SK-N-SH (cell line): ENCODE measurements at regions not wholly inside any gene's neighbourhood (a gene's known extent, or its start where the extent isn't known, plus 50 kb on each side); places are given as distances from the start of the nearest gene placed in this dataset.

Source experiments
- CTCF ChIA-PET: fragments of 300-600, 350-600 bp; formaldehyde crosslinking; extraction: SDS; loops from one replicate; lab custom pipeline; 2021; lab: Yijun Ruan, JAX
- POLR2A ChIA-PET: fragments of 350-600 bp; sonication (Branson Sonifier 250); formaldehyde crosslinking; extraction: SDS; loops from one replicate; lab custom pipeline; 2020; ENCODE audit warnings: antibody characterized with exemption, inconsistent platforms; lab: Yijun Ruan, JAX
- DNase-seq: peaks from one replicate; pipeline ENCODE4 v3.0.0; 2012
- H2AFZ ChIP-seq: fragments of 200-600 bp; sonication (generic); 2 replicates; pipeline ENCODE4 v1.8.1; 2016; ENCODE audit warnings: antibody characterized with exemption, mild to moderate bottlenecking, low read depth
- H3F3A ChIP-seq: fragments of 200-600 bp; sonication (generic); replicated peaks from 2 replicates; pipeline ENCODE3; 2016; ENCODE audit warnings: antibody characterized with exemption, mild to moderate bottlenecking; ENCODE audit not compliant: insufficient read depth
- H3K27ac ChIP-seq, 2 experiments: fragments of 200-500 bp in 1 of 2; fragments of 200-600 bp in 1 of 2; sonication (Bioruptor generic) in 1 of 2; sonication (generic), shearing (Covaris generic) in 1 of 2; 2 replicates each; pipeline versions ENCODE4 v1.5.1 to v1.6.1; 2014 to 2016; ENCODE audit warnings: low read depth in 2 of 2, inconsistent platforms in 1 of 2, low read length in 1 of 2, mild to moderate bottlenecking in 1 of 2, mixed read lengths in 1 of 2
- H3K27me3 ChIP-seq: fragments of 200-600 bp; sonication (generic), shearing (Covaris generic); 2 replicates; pipeline ENCODE4 v1.6.1; 2016; ENCODE audit warnings: mixed run types; ENCODE audit not compliant: insufficient read depth
- H3K36me3 ChIP-seq, 2 experiments: fragments of 200-500 bp in 1 of 2; fragments of 200-600 bp in 1 of 2; sonication (Bioruptor generic) in 1 of 2; sonication (generic) in 1 of 2; replicated peaks in 1 of 2; 2 replicates each; pipeline versions ENCODE3 to v1.5.1; 2014 to 2016; ENCODE audit warnings: low read length in 1 of 2, mild to moderate bottlenecking in 1 of 2; ENCODE audit not compliant: insufficient read depth in 2 of 2, control insufficient read depth in 1 of 2
- H3K4me1 ChIP-seq, 2 experiments: fragments of 200-500 bp in 1 of 2; fragments of 200-600 bp in 1 of 2; sonication (Bioruptor generic) in 1 of 2; sonication (generic), shearing (Covaris generic) in 1 of 2; 2 replicates each; pipeline versions ENCODE4 v1.5.1 to v1.6.1; 2014 to 2016; ENCODE audit warnings: low read depth in 1 of 2, low read length in 1 of 2, mixed run types in 1 of 2; ENCODE audit not compliant: insufficient read depth in 2 of 2, control insufficient read depth in 1 of 2
- H3K4me2 ChIP-seq: fragments of 200-600 bp; sonication (generic), shearing (Covaris generic); 2 replicates; pipeline ENCODE4 v1.6.1; 2017; ENCODE audit warnings: mixed run types
- H3K4me3 ChIP-seq, 2 experiments: fragments of 200-500 bp in 1 of 2; fragments of 200-600 bp in 1 of 2; sonication (Bioruptor generic) in 1 of 2; sonication (generic), shearing (Covaris generic) in 1 of 2; 2 replicates each; pipeline versions ENCODE4 v1.5.1 to v1.8.1; 2014 to 2016; ENCODE audit warnings: low read depth in 2 of 2, inconsistent platforms in 1 of 2, low read length in 1 of 2, mild to moderate bottlenecking in 1 of 2, mixed read lengths in 1 of 2, moderate library complexity in 1 of 2
- H3K79me2 ChIP-seq: fragments of 200-600 bp; sonication (generic); 2 replicates; pipeline ENCODE4 v1.8.1; 2017; ENCODE audit warnings: mild to moderate bottlenecking; ENCODE audit not compliant: insufficient read depth
- H3K9ac ChIP-seq: fragments of 200-600 bp; sonication (generic); 2 replicates; pipeline ENCODE4 v1.6.1; 2017; ENCODE audit warnings: mixed run types
- H3K9me2 ChIP-seq: fragments of 200-600 bp; sonication (generic); 2 replicates; pipeline ENCODE4 v1.6.1; 2017; ENCODE audit warnings: mixed run types
- H3K9me3 ChIP-seq: fragments of 200-600 bp; sonication (generic); 2 replicates; pipeline ENCODE4 v1.6.1; 2017; ENCODE audit warnings: mixed run types, mild to moderate bottlenecking, moderate library complexity
- H4K20me1 ChIP-seq: fragments of 200-600 bp; sonication (generic); 2 replicates; pipeline ENCODE4 v1.6.1; 2017; ENCODE audit warnings: mild to moderate bottlenecking, mixed run types; ENCODE audit not compliant: insufficient read depth
- CHD2 ChIP-seq: fragments of 150-350 bp; IDR thresholded peaks from 2 replicates; pipeline ENCODE4 v1.6.1; 2018; ENCODE audit warnings: low read length; ENCODE audit not compliant: partially characterized antibody
- CTCF ChIP-seq: fragments of 200-600 bp; sonication (generic); IDR thresholded peaks from 2 replicates; pipeline ENCODE4 v1.6.1; 2017; ENCODE audit warnings: antibody characterized with exemption, mild to moderate bottlenecking, moderate library complexity
- EP300 ChIP-seq, 2 experiments: IDR thresholded peaks; 2 replicates each; pipeline versions ENCODE4 v1.4.0 to v1.6.1; 2012; ENCODE audit warnings: borderline replicate concordance in 1 of 2, low read depth in 1 of 2, low read length in 1 of 2
- EZH2phosphoT487 ChIP-seq: fragments of 200-600 bp; sonication (generic); IDR thresholded peaks from 2 replicates; pipeline ENCODE4 v1.6.1; 2017; ENCODE audit warnings: low read depth, mixed run types, mild to moderate bottlenecking, antibody characterized with exemption, moderate library complexity, borderline replicate concordance
- FOSL2 ChIP-seq: IDR thresholded peaks from 2 replicates; pipeline ENCODE4 v1.4.0; 2012; ENCODE audit warnings: low read depth, mild to moderate bottlenecking, moderate library complexity, borderline replicate concordance
- FOXJ3 ChIP-seq: sonication (generic); formaldehyde crosslinking; IDR thresholded peaks from 2 replicates; pipeline ENCODE4 v1.5.1; 2020; ENCODE audit warnings: mild to moderate bottlenecking, missing genetic modification reagents
- FOXM1 ChIP-seq: IDR thresholded peaks from 2 replicates; pipeline ENCODE4 v1.4.0; 2012; ENCODE audit warnings: low read depth, mild to moderate bottlenecking
- GATA2 ChIP-seq: sonication (generic); formaldehyde crosslinking; IDR thresholded peaks from 2 replicates; pipeline ENCODE4 v1.5.0; 2020; ENCODE audit warnings: mild to moderate bottlenecking, missing genetic modification reagents
- MEF2A ChIP-seq: IDR thresholded peaks from 2 replicates; pipeline ENCODE4 v1.4.0; 2012; ENCODE audit warnings: low read depth, borderline replicate concordance
- MXI1 ChIP-seq: IDR thresholded peaks from 2 replicates; pipeline ENCODE4 v1.6.1; 2012; ENCODE audit warnings: mild to moderate bottlenecking, low read depth, low read length, improper control_type of control experiment
- PBX3 ChIP-seq: IDR thresholded peaks from 2 replicates; pipeline ENCODE4; 2012
- RXRA ChIP-seq: IDR thresholded peaks from 2 replicates; pipeline ENCODE4 v1.4.0; 2012; ENCODE audit warnings: low read depth, mild to moderate bottlenecking, borderline replicate concordance
- TCF12 ChIP-seq: IDR thresholded peaks from 2 replicates; pipeline ENCODE4 v1.4.0; 2012
- TEAD4 ChIP-seq: IDR thresholded peaks from 2 replicates; pipeline ENCODE4 v1.4.0; 2012; ENCODE audit warnings: mild to moderate bottlenecking, borderline replicate concordance; ENCODE audit not compliant: insufficient read depth
- WGBS: methylation state at CpG from one replicate; pipeline ENCODE4 v1.1.6; 2017; ENCODE audit warnings: low lambda C conversion rate; 5-methylcytosine and 5-hydroxymethylcytosine counted together
- TF ChIP-seq, protein P1 (sequence below): IDR thresholded peaks from 2 replicates; pipeline ENCODE4 v1.4.0; 2012; ENCODE audit warnings: low read depth, borderline replicate concordance
- TF ChIP-seq, protein P2 (sequence below): fragments of 150-350 bp; IDR thresholded peaks from 2 replicates; pipeline ENCODE4 v1.6.1; 2017; ENCODE audit warnings: antibody characterized with exemption, low read length, low read depth, borderline replicate concordance
- TF ChIP-seq, protein P3 (sequence below): fragments of 150-350 bp; IDR thresholded peaks from 2 replicates; pipeline ENCODE4 v1.6.1; 2016; ENCODE audit warnings: mild to moderate bottlenecking, low read depth, low read length

- Histone ChIP-seq H4K20me1 (no peaks in the 10 kb centered on the region), H3K27me3 (peaks cover 30% of the 10 kb centered on the region), H3K79me2 (no peaks in the 10 kb centered on the region), H3K9me2 (no peaks in the 10 kb centered on the region), H3K4me2 (no peak overlapping the region), H3K36me3 (no peaks in the 10 kb centered on the region), H3K4me3 (no peak overlapping the region), H3K9ac (no peak overlapping the region), H3K4me1 (no peaks in the 10 kb centered on the region), H3F3A (no peaks in the 10 kb centered on the region), H3K9me3 (no peaks in the 10 kb centered on the region), H3K27ac (no peak overlapping the region), H2AFZ (no peak overlapping the region)
- DNase-seq = no peak
- WGBS = 67% methylated on average over 15 of the region's 16 CpGs
- TF ChIP-seq TEAD4 (no peak), PBX3 (no peak), CHD2 (no peak), MXI1 (no peak), EP300 (IDR thresholded peaks at IDR 0.05; ENCODE audit: borderline replicate concordance in 1 of 2, low read depth in 1 of 2, low read length in 1 of 2) (no peak), GATA2 (CRISPR knock-in tag) (no peak), FOXJ3 (CRISPR knock-in tag) (no peak), FOXM1 (no peak), CTCF (no peak)
- TF ChIP-seq, protein P1, sequence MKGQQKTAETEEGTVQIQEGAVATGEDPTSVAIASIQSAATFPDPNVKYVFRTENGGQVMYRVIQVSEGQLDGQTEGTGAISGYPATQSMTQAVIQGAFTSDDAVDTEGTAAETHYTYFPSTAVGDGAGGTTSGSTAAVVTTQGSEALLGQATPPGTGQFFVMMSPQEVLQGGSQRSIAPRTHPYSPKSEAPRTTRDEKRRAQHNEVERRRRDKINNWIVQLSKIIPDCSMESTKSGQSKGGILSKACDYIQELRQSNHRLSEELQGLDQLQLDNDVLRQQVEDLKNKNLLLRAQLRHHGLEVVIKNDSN = no peak
- TF ChIP-seq, protein P2, sequence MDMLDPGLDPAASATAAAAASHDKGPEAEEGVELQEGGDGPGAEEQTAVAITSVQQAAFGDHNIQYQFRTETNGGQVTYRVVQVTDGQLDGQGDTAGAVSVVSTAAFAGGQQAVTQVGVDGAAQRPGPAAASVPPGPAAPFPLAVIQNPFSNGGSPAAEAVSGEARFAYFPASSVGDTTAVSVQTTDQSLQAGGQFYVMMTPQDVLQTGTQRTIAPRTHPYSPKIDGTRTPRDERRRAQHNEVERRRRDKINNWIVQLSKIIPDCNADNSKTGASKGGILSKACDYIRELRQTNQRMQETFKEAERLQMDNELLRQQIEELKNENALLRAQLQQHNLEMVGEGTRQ = no peak
- POLR2A ChIA-PET = no interaction called here
- CTCF ChIA-PET = interaction anchor here (1.2 kb wide), 1 partner anchor 22 kb away, joined by 3 read pairs; no protein-coding TSS in a partner anchor
These were observed 64.0 kb upstream of the RUNX3 start for GRCh38 chr1:24993871-24994580.

- Histone ChIP-seq H3K27me3 (peaks cover 41% of the 10 kb centered on the region), H2AFZ (no peak overlapping the region), H4K20me1 (no peaks in the 10 kb centered on the region), H3K9me3 (no peaks in the 10 kb centered on the region), H3K79me2 (no peaks in the 10 kb centered on the region), H3K36me3 (no peaks in the 10 kb centered on the region), H3F3A (no peaks in the 10 kb centered on the region), H3K4me2 (no peak overlapping the region), H3K9me2 (no peaks in the 10 kb centered on the region), H3K27ac (no peak overlapping the region), H3K9ac (no peak overlapping the region), H3K4me3 (no peak overlapping the region), H3K4me1 (no peaks in the 10 kb centered on the region)
- CTCF ChIA-PET = interaction anchor here (1.0 kb wide), 1 partner anchor 208 kb away, joined by 3 read pairs; no protein-coding TSS in a partner anchor
- POLR2A ChIA-PET = no interaction called here
- no peak for DNase-seq
- WGBS = 55% methylated on average over 9 of the region's 12 CpGs
- TF ChIP-seq, protein P2 = no peak
- TF ChIP-seq MEF2A (no peak), EP300 (IDR thresholded peaks at IDR 0.05; ENCODE audit: borderline replicate concordance in 1 of 2, low read depth in 1 of 2, low read length in 1 of 2) (no peak), FOXM1 (no peak), TCF12 (no peak), RXRA (no peak), EZH2phosphoT487 (no peak), FOSL2 (no peak)
- TF ChIP-seq, protein P3, sequence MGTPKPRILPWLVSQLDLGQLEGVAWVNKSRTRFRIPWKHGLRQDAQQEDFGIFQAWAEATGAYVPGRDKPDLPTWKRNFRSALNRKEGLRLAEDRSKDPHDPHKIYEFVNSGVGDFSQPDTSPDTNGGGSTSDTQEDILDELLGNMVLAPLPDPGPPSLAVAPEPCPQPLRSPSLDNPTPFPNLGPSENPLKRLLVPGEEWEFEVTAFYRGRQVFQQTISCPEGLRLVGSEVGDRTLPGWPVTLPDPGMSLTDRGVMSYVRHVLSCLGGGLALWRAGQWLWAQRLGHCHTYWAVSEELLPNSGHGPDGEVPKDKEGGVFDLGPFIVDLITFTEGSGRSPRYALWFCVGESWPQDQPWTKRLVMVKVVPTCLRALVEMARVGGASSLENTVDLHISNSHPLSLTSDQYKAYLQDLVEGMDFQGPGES = no peak
- TF ChIP-seq, protein P1 = no peak
These were observed 62.7 kb upstream of the RUNX3 start for GRCh38 chr1:24992761-24993211.
